ENCODE measurements at regions not wholly inside any gene's neighbourhood (a gene's known extent, or its start where the extent isn't known, plus 50 kb on each side); places are given as distances from the start of the nearest gene placed in this dataset.
A peak's percentile ranks its signal among the peaks of the same experiment; 100 is the strongest.

GRCh38 chr18:29596959-29597358 lies 1420.0 kb upstream of the CDH2 start:
- Mint-ChIP-seq H3K9me3 (peaks cover 0 to 21% (median 5%) of the 10 kb centered on the region in 7 donors), H3K36me3 (no peaks in the 10 kb centered on the region), H3K27me3 (no peaks in the 10 kb centered on the region), H3K4me3 (no peak overlapping the region), H3K27ac (no peak overlapping the region), H3K4me1 (no peaks in the 10 kb centered on the region)
- DNase-seq (peak in 1 of 3 donors; percentile 6), ATAC-seq (ENCODE audit: low read depth in 2 of 2) (no peak)
- no peak overlapping the region for H3K27ac ChIP-seq (ENCODE audit: insufficient read depth, low read length, poor library complexity, severe bottlenecking)
- H3K27me3 ChIP-seq (ENCODE audit: control insufficient read depth, insufficient read depth, low read length), result no peaks in the 10 kb centered on the region
- no peaks in the 10 kb centered on the region for H3K36me3 ChIP-seq (ENCODE audit: control insufficient read depth, insufficient read depth, low read length)
- no peak overlapping the region for H3K4me3 ChIP-seq (ENCODE audit: low read depth, low read length)
- H3K9me3 ChIP-seq (ENCODE audit: control insufficient read depth in 2 of 2, low read length in 2 of 2), result peaks cover 0 to 2% of the 10 kb centered on the region in 2 experiments
- H3K4me1 ChIP-seq (ENCODE audit: control insufficient read depth, insufficient read depth, low read length, poor library complexity, severe bottlenecking), result no peaks in the 10 kb centered on the region

GRCh38 chr18:29594493-29594892 lies 1417.6 kb upstream of the CDH2 start:
- Histone ChIP-seq H3K9me3 (ENCODE audit: control insufficient read depth in 2 of 2, low read length in 2 of 2) (peaks cover 0 to 4% of the 10 kb centered on the region in 2 experiments), H3K27me3 (ENCODE audit: control insufficient read depth, insufficient read depth, low read length) (no peaks in the 10 kb centered on the region), H3K4me1 (ENCODE audit: control insufficient read depth, insufficient read depth, low read length, poor library complexity, severe bottlenecking) (no peaks in the 10 kb centered on the region), H3K4me3 (ENCODE audit: low read depth, low read length) (no peak overlapping the region), H3K36me3 (ENCODE audit: control insufficient read depth, insufficient read depth, low read length) (no peaks in the 10 kb centered on the region), H3K27ac (ENCODE audit: insufficient read depth, low read length, poor library complexity, severe bottlenecking) (no peak overlapping the region)
- Mint-ChIP-seq H3K27me3 (no peaks in the 10 kb centered on the region), H3K9me3 (peaks cover 5 to 27% (median 10%) of the 10 kb centered on the region in 7 donors), H3K36me3 (no peaks in the 10 kb centered on the region), H3K27ac (no peak overlapping the region), H3K4me1 (no peaks in the 10 kb centered on the region), H3K4me3 (no peak overlapping the region)
- DNase-seq, result peak in 1 of 3 donors; percentile 2
- no peak for ATAC-seq (ENCODE audit: low read depth in 2 of 2)

- H3K4me1 Mint-ChIP-seq, result no peaks in the 10 kb centered on the region
- Histone ChIP-seq H3K9me3 (ENCODE audit: control insufficient read depth in 2 of 2, low read length in 2 of 2) (peaks cover 8 to 33% of the 10 kb centered on the region in 2 experiments), H3K4me3 (ENCODE audit: low read depth, low read length) (no peak overlapping the region), H3K4me1 (ENCODE audit: control insufficient read depth, insufficient read depth, low read length, poor library complexity, severe bottlenecking) (no peaks in the 10 kb centered on the region), H3K36me3 (ENCODE audit: control insufficient read depth, insufficient read depth, low read length) (no peaks in the 10 kb centered on the region), H3K27ac (ENCODE audit: insufficient read depth, low read length, poor library complexity, severe bottlenecking) (no peak overlapping the region), H3K27me3 (ENCODE audit: control insufficient read depth, insufficient read depth, low read length) (no peaks in the 10 kb centered on the region)
- no peak overlapping the region for H3K4me3 Mint-ChIP-seq
- H3K36me3 Mint-ChIP-seq, result no peaks in the 10 kb centered on the region
- no peak for ATAC-seq (ENCODE audit: low read depth in 2 of 2)
- H3K27me3 Mint-ChIP-seq, result no peaks in the 10 kb centered on the region
- no peak overlapping the region for H3K27ac Mint-ChIP-seq
- H3K9me3 Mint-ChIP-seq, result peaks cover 6 to 37% (median 17%) of the 10 kb centered on the region in 7 donors
- DNase-seq, result no peak
These were observed 1411.6 kb upstream of the CDH2 start for GRCh38 chr18:29588446-29589100.

GRCh38 chr18:29586210-29586609 lies 1409.3 kb upstream of the CDH2 start:
- no peak overlapping the region for H3K4me3 Mint-ChIP-seq
- Histone ChIP-seq H3K4me1 (ENCODE audit: control insufficient read depth, insufficient read depth, low read length, poor library complexity, severe bottlenecking) (no peaks in the 10 kb centered on the region), H3K36me3 (ENCODE audit: control insufficient read depth, insufficient read depth, low read length) (no peaks in the 10 kb centered on the region), H3K27me3 (ENCODE audit: control insufficient read depth, insufficient read depth, low read length) (no peaks in the 10 kb centered on the region), H3K4me3 (ENCODE audit: low read depth, low read length) (no peak overlapping the region), H3K27ac (ENCODE audit: insufficient read depth, low read length, poor library complexity, severe bottlenecking) (no peak overlapping the region), H3K9me3 (ENCODE audit: control insufficient read depth in 2 of 2, low read length in 2 of 2) (peaks cover 7 to 35% of the 10 kb centered on the region in 2 experiments)
- no peaks in the 10 kb centered on the region for H3K36me3 Mint-ChIP-seq
- H3K9me3 Mint-ChIP-seq, result peaks cover 6 to 44% (median 17%) of the 10 kb centered on the region in 7 donors
- H3K27ac Mint-ChIP-seq, result no peak overlapping the region
- ATAC-seq (ENCODE audit: low read depth in 2 of 2), result no peak
- H3K27me3 Mint-ChIP-seq, result no peaks in the 10 kb centered on the region
- H3K4me1 Mint-ChIP-seq, result no peaks in the 10 kb centered on the region
- DNase-seq, result no peak

GRCh38 chr18:29560270-29560669 lies 1383.3 kb upstream of the CDH2 start:
- H3K27ac ChIP-seq (ENCODE audit: insufficient read depth, low read length, poor library complexity, severe bottlenecking), result no peak overlapping the region
- Mint-ChIP-seq H3K27me3 (no peaks in the 10 kb centered on the region), H3K4me3 (no peak overlapping the region), H3K36me3 (no peaks in the 10 kb centered on the region), H3K27ac (no peak overlapping the region), H3K4me1 (no peaks in the 10 kb centered on the region), H3K9me3 (peaks cover 0 to 21% (median 2%) of the 10 kb centered on the region in 7 donors)
- H3K9me3 ChIP-seq (ENCODE audit: control insufficient read depth in 2 of 2, low read length in 2 of 2), result peaks cover 6 to 8% of the 10 kb centered on the region in 2 experiments
- H3K27me3 ChIP-seq (ENCODE audit: control insufficient read depth, insufficient read depth, low read length), result no peaks in the 10 kb centered on the region
- DNase-seq, result no peak
- H3K4me3 ChIP-seq (ENCODE audit: low read depth, low read length), result no peak overlapping the region
- no peak for ATAC-seq (ENCODE audit: low read depth in 2 of 2)
- no peaks in the 10 kb centered on the region for H3K36me3 ChIP-seq (ENCODE audit: control insufficient read depth, insufficient read depth, low read length)
- H3K4me1 ChIP-seq (ENCODE audit: control insufficient read depth, insufficient read depth, low read length, poor library complexity, severe bottlenecking), result no peaks in the 10 kb centered on the region

- Histone ChIP-seq H3K36me3 (ENCODE audit: control insufficient read depth, insufficient read depth, low read length) (no peaks in the 10 kb centered on the region), H3K9me3 (ENCODE audit: control insufficient read depth in 2 of 2, low read length in 2 of 2) (peaks cover 5 to 9% of the 10 kb centered on the region in 2 experiments), H3K4me1 (ENCODE audit: control insufficient read depth, insufficient read depth, low read length, poor library complexity, severe bottlenecking) (no peaks in the 10 kb centered on the region), H3K27ac (ENCODE audit: insufficient read depth, low read length, poor library complexity, severe bottlenecking) (no peak overlapping the region), H3K4me3 (ENCODE audit: low read depth, low read length) (no peak overlapping the region), H3K27me3 (ENCODE audit: control insufficient read depth, insufficient read depth, low read length) (no peaks in the 10 kb centered on the region)
- Mint-ChIP-seq H3K27me3 (no peaks in the 10 kb centered on the region), H3K27ac (no peak overlapping the region), H3K4me3 (no peak overlapping the region), H3K36me3 (no peaks in the 10 kb centered on the region), H3K9me3 (peaks cover 0 to 20% (median 5%) of the 10 kb centered on the region in 7 donors), H3K4me1 (no peaks in the 10 kb centered on the region)
- ATAC-seq (ENCODE audit: low read depth in 2 of 2) (no peak), DNase-seq (no peak)
These were observed 1379.1 kb upstream of the CDH2 start for GRCh38 chr18:29556070-29556469.

GRCh38 chr18:29549759-29550158 lies 1372.8 kb upstream of the CDH2 start:
- Mint-ChIP-seq H3K27ac (no peak overlapping the region), H3K9me3 (peaks cover 0 to 30% (median 3%) of the 10 kb centered on the region in 7 donors), H3K27me3 (no peaks in the 10 kb centered on the region), H3K36me3 (peaks cover 2% of the 10 kb centered on the region), H3K4me1 (no peaks in the 10 kb centered on the region), H3K4me3 (no peak overlapping the region)
- Histone ChIP-seq H3K27me3 (ENCODE audit: control insufficient read depth, insufficient read depth, low read length) (no peaks in the 10 kb centered on the region), H3K36me3 (ENCODE audit: control insufficient read depth, insufficient read depth, low read length) (no peaks in the 10 kb centered on the region), H3K4me1 (ENCODE audit: control insufficient read depth, insufficient read depth, low read length, poor library complexity, severe bottlenecking) (no peaks in the 10 kb centered on the region), H3K27ac (ENCODE audit: insufficient read depth, low read length, poor library complexity, severe bottlenecking) (no peak overlapping the region), H3K9me3 (ENCODE audit: control insufficient read depth in 2 of 2, low read length in 2 of 2) (peaks cover 2 to 14% of the 10 kb centered on the region in 2 experiments), H3K4me3 (ENCODE audit: low read depth, low read length) (no peak overlapping the region)
- no peak for ATAC-seq (ENCODE audit: low read depth in 2 of 2)
- no peak for DNase-seq

- peaks cover 0 to 26% (median 3%) of the 10 kb centered on the region in 7 donors for H3K9me3 Mint-ChIP-seq
- peaks cover 2% of the 10 kb centered on the region for H3K36me3 Mint-ChIP-seq
- Histone ChIP-seq H3K27me3 (ENCODE audit: control insufficient read depth, insufficient read depth, low read length) (no peaks in the 10 kb centered on the region), H3K4me1 (ENCODE audit: control insufficient read depth, insufficient read depth, low read length, poor library complexity, severe bottlenecking) (no peaks in the 10 kb centered on the region), H3K27ac (ENCODE audit: insufficient read depth, low read length, poor library complexity, severe bottlenecking) (no peak overlapping the region), H3K36me3 (ENCODE audit: control insufficient read depth, insufficient read depth, low read length) (no peaks in the 10 kb centered on the region), H3K4me3 (ENCODE audit: low read depth, low read length) (no peak overlapping the region), H3K9me3 (ENCODE audit: control insufficient read depth in 2 of 2, low read length in 2 of 2) (peaks cover 2 to 11% of the 10 kb centered on the region in 2 experiments)
- no peak overlapping the region for H3K4me3 Mint-ChIP-seq
- H3K27ac Mint-ChIP-seq, result no peak overlapping the region
- ATAC-seq (ENCODE audit: low read depth in 2 of 2) (no peak), DNase-seq (no peak)
- no peaks in the 10 kb centered on the region for H3K4me1 Mint-ChIP-seq
- no peaks in the 10 kb centered on the region for H3K27me3 Mint-ChIP-seq
These were observed 1370.7 kb upstream of the CDH2 start for GRCh38 chr18:29547626-29548025.

All from CD4-positive, CD25-positive, alpha-beta regulatory T cell (primary cell).